Thyroid gland (tissue), 4 donors: ENCODE measurements at regions not wholly inside any gene's neighbourhood (a gene's known extent, or its start where the extent isn't known, plus 50 kb on each side); places are given as distances from the start of the nearest gene placed in this dataset.

Source experiments
- POLR2A ChIP-seq, 2 donors: fragments of 450-650 bp; IDR thresholded peaks; one replicate each; pipeline ENCODE4 v1.6.1; 2017; ENCODE audit warnings: antibody characterized with exemption in 2 of 2, mild to moderate bottlenecking in 2 of 2, moderate library complexity in 1 of 2
- TF ChIP-seq, protein P1 (sequence below), 6 experiments: fragments of 200-600 bp in 3 of 6; fragments of 450-650 bp in 3 of 6; sonication (generic) in 3 of 6; IDR thresholded peaks; one replicate each; pipeline ENCODE4 v1.5.1; 2016 to 2019; ENCODE audit warnings: antibody characterized with exemption in 6 of 6, mild to moderate bottlenecking in 2 of 6, inconsistent platforms in 1 of 6, moderate library complexity in 1 of 6

DNA sequence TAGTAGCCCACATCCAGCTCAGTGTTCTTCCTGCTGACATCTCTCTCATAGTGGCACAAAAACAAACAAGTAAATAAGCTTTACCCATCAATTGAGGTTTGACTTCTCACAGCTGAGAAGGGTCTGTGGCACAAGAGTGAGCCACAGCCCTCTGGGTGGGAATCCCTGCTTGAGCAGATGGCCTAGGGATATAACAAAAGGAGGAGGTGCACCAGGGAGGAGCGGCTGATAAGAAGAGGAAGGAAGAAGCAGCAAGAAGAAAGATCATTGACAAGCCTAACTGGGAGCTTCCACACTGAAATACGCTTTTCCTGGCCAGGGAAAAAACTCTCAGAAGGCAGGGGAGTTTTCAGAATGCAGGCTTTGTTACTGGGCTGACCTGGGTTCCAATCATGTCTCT, 279.8 kb downstream of the UACA start:
- TF ChIP-seq, protein P1, sequence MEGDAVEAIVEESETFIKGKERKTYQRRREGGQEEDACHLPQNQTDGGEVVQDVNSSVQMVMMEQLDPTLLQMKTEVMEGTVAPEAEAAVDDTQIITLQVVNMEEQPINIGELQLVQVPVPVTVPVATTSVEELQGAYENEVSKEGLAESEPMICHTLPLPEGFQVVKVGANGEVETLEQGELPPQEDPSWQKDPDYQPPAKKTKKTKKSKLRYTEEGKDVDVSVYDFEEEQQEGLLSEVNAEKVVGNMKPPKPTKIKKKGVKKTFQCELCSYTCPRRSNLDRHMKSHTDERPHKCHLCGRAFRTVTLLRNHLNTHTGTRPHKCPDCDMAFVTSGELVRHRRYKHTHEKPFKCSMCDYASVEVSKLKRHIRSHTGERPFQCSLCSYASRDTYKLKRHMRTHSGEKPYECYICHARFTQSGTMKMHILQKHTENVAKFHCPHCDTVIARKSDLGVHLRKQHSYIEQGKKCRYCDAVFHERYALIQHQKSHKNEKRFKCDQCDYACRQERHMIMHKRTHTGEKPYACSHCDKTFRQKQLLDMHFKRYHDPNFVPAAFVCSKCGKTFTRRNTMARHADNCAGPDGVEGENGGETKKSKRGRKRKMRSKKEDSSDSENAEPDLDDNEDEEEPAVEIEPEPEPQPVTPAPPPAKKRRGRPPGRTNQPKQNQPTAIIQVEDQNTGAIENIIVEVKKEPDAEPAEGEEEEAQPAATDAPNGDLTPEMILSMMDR (IDR thresholded peaks at IDR 0.05) = no peak
- no peak for TF ChIP-seq POLR2A (IDR thresholded peaks at IDR 0.05)
